ENCODE measurements at regions not wholly inside any gene's neighbourhood (a gene's known extent, or its start where the extent isn't known, plus 50 kb on each side); places are given as distances from the start of the nearest gene placed in this dataset.
"Not testable (repeated sequence)": the region's sequence is repeated elsewhere in the genome, so short reads cannot be mapped to it uniquely, and the experiment has no call there.

DNA sequence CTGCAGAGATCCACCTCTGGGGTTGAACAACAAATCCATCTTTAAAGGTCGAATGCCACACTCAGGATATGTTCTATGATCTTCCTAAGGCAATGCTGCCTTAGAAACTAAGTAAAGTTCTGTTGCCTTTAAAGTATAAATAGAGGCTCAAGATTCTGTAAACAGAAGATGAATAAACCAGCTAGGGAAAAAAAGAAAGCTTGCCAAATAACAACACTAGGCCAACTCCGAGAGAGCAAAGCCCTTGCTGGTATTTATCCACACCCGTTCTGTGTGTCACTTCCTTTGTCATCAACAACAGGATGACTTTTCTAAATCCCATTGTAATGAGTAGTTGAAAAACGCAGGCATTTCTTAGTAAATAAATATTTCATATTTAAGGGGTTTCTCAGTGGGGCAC lies 330.0 kb upstream of the GLI3 start:
- no peak for DNase-seq (ENCODE audit: low read depth in 2 of 2)

DNA sequence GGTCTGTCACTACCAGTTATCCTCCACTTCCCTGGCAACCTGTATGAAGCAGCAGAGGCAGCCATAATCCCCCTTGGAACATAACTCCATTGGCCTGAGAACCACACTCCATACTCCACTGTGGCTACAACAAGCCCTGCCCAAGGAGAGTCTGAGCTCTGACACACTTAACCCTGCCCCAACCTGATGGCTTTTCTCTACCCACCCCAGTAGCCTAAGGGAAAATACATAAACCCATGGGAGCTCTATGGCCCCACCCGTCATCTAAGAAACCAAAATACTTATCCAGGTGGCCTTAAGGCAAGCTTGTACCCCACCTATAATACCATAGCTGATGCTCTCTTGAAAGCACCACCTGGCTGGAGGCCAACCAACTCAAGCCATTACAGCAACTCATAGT lies 324.8 kb upstream of the GLI3 start:
- no peak for DNase-seq (ENCODE audit: low read depth in 2 of 2)

DNA sequence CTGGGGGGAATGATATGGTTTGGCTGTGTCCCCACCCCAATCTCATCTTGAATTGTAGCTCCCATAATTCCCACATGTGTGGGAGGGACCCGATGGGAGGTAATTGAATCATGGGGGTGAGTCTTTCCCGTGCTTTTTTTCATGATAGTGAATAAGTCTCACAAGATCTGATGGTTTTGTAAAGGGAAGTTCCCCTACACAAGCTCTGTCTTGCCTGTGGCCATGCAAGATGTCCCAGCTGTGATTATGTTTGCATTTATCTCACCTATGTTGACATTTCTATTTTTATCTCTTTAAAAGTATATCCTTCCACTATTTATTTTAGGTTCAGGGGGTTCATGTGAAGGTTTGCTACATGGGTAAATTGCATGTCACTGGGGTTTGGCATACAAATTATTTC lies 323.9 kb upstream of the GLI3 start:
- DNase-seq (ENCODE audit: low read depth in 2 of 2) = no peak

DNA sequence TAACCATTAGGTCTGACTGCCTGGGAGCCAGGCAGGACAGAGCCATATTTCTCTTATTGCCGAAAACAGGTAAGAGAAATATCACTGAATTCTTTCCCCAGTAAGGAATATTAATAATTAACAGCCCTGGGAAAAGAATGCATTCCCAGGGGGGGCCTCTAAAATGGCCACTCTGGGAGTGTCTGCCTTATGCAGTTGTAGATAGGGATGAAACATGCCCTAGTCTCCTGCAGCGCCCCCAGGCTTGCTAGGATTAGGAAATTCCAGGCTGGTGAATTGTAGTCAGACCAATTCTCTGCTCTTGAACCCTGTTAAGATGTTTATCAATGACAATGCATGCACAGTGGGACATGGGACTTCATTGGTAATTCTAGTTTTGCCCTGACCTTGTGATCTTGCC lies 317.9 kb upstream of the GLI3 start:
- not testable (repeated sequence) for DNase-seq (ENCODE audit: low read depth in 2 of 2)

DNA sequence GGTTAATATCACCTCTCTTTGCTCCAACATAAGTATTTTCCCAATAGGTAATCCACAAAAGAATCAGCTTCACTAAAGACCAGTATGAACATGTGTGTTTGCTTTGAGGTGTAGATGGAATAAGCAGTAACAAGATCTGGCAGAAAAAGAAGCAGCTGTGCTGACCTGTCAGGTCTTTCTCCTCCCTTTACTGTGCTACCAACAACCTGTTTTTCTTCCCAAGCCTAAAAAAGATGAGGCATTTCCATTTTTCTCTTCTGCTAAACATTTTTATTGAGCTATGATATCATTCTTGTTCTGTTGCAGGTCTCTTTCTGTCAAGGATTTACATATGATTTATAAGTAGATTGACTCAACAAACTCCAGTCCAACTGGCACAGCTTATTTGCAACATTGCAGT lies 315.2 kb upstream of the GLI3 start:
- DNase-seq (ENCODE audit: low read depth in 2 of 2) = no peak

DNA sequence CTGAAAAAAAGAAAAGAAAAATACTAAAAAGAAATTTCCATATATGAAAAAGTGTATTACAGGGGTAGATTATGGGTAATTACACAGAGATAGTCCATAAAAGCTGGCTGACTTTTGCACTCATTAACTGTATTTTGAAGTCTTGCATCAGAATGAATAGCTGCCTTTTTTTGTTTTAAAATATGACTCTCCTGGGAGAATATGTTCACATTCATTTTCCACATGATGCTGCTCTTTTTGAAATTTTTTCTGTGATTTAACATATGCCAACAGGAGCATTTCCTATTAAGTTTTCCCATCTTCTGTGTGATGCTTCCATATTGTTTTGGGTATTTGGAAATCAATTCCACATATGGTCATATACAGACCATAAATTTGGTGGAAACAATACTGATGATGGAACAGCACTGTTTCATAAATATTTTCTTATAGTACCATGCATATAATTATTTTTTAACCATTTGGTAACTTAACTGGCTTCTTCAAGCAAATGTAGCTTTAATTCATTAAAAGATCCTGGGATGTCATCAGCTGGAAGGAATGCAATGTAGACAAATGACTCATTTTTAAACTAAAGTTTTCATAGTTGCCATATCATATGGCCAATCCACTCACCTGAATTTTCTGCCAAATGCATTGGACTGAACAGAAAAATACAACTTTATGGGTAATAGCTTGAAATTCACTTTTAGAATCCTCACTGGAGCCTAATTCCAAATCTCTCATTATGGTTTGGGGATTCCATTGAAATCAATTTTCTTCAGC lies 313.9 kb upstream of the GLI3 start:
- no peak for DNase-seq (ENCODE audit: low read depth in 2 of 2)

DNA sequence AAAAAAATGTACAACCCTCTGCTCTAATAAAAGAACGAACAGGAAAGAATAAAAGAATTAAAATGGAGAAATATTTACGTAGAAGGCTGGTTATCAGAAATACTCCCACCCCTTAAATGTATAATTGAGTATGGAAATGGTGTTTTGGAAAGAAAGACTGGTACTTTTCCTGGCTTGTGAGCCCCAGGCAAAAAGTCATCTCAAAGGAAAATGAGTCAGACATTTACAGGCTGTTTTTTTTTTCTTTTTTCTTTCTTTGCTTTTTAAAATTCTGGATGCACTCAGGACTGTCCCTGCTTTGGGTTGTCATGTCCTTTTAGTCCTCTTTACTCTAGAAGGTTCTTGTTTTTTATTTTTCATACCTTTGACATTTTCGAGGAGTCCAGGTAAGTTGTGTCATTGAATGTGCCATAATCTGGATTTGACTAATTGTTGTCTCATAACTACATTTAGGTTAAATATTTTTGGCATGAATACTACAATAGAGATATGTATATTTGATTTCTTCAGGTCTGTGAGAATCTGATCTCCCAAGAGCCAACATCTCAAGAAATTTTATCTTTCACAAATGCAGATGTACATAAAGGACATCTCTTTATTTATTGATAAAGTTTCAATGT lies 313.0 kb upstream of the GLI3 start:
- DNase-seq (ENCODE audit: low read depth in 2 of 2) = no peak

DNA sequence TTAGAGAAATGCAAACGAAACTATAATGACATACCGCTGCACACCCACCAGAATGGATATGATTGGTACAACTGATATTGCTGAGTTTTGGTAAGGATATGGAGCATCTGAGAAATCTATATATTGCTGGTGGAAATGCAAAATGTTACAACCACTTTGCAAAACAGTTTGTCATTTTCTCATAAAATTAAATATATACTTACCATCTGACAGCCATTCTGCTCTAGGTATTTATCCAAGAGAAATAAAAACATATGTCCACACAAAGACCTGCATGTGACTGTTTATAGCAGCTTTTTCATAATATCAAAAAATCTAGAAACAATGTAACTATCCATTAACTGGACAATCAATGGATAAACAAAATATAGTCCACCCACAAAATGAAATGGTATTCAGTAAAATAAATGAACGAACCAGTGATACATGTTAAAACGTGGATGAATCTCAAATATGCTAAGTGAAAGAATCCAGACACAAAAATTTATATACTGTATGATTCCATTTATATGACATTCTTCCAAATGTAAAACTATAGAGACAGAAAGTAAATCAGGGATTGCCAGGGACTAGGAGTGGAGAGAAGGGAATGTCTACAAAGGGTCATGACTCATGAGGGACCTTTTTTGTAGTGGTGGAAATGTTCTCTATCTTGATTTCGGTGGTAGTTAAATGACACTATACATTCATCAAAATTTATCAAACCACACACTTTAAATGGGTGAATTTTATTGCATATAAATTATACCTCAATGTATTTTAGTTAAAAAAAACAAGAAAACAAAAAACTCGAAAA lies 312.0 kb upstream of the GLI3 start:
- DNase-seq (ENCODE audit: low read depth in 2 of 2) = no peak

DNA sequence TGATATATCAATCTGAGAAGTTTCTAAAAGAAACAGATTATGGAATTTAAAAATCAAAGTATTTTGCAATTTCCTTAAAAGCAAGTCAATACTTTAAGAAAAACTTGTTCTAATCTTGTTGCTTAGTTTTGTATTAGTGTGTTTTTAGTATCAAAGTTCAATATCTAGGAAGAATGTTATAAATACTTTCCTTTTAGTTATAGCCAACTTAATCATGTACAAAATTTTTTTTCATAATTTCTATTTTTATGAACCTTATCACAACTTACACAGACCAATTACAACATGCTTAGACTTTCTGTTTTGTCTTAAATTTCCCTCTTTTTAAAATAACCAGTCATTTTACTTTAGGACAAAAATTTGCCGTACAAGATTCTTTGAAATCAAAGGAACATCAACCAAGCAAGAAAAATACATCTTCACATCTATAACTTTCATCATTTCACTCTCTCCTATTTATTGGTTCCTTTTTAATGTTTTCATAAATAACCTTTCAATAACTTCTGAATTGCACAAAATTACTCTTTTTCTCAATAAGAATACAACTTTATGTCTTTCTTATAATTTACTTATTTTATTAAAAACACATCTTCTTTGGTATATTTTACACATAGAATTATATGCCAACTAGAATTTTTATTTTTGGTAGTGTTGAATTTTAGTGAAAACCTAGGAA lies 308.2 kb upstream of the GLI3 start:
- no peak for DNase-seq (ENCODE audit: low read depth in 2 of 2)

DNA sequence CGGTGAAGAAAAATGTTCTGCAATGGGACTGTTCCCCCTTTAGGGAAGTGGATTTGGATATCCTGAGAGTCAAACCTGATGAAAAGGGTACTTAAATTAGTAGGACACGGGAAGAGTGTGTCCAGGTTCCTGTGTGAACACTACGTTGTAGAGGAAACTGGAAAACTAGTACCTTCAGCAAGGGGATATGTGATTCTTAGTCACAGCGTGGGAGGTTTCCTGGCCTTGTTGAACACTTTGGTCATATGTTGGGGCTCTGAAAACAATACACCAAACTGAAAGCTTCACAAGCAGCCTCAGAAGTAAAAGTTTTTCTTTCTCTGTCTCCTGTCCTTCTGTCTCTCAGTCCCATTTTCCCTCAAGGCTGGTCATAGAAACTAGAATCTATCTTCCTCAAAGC lies 306.9 kb upstream of the GLI3 start:
- DNase-seq (ENCODE audit: low read depth in 2 of 2) = no peak

DNA sequence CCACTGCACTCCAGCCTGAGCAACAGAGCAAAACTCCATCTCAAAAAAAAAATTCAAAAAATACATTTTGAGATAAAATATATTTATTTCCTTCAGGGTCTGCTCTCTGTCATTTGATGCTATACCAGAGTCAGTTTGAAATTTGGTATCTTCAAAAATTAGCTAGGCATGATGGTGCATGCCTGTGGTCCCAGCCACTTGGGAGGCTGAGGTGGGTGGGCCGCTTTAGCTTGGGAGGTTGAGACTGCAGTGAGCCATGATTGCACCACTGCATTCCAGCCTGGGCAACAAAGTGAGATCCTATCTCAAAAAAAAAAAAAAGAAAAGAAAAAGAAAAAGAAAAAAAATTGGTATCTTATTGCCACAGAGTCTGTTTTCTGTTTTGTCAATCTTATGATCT lies 305.4 kb upstream of the GLI3 start:
- DNase-seq (ENCODE audit: low read depth in 2 of 2) = not testable (repeated sequence)

DNA sequence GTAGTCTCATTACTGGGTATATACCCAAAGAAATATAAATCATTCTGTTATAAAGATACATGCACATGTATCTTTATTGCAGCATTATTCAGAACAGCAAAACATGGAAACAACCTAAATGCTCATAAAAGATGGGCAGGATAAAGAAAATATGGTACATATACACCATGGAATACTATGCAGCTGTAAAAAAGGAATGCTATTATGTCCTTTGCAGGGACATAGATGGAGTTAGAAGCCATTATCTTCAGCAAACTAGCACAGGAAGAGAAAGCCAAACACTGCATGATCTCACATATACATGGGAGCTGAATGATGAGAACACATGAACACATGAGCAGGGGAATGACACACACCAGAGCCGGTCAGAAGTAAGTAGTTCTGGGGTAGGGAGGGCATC lies 297.4 kb upstream of the GLI3 start:
- no peak for DNase-seq (ENCODE audit: low read depth in 2 of 2)

DNA sequence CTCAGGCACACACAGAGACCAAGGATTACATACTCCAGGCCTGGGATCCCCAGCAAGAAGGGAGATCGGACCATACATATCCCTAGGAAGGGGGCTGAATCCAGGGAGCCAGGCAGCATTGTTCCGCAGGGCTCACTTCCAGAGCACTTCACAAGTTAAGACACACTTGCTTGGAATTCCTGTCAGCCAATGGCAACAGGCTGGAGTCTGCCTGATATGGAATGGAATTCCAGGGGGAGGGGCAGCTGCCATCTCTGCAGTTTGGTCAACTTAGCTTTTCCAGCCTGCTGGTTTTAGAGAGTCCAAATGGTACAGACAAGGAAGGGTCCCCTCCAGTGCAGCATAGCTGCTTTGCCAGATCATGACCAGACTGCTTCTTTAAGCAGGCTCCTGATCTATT lies 290.0 kb upstream of the GLI3 start:
- DNase-seq (ENCODE audit: low read depth in 2 of 2) = no peak

DNA sequence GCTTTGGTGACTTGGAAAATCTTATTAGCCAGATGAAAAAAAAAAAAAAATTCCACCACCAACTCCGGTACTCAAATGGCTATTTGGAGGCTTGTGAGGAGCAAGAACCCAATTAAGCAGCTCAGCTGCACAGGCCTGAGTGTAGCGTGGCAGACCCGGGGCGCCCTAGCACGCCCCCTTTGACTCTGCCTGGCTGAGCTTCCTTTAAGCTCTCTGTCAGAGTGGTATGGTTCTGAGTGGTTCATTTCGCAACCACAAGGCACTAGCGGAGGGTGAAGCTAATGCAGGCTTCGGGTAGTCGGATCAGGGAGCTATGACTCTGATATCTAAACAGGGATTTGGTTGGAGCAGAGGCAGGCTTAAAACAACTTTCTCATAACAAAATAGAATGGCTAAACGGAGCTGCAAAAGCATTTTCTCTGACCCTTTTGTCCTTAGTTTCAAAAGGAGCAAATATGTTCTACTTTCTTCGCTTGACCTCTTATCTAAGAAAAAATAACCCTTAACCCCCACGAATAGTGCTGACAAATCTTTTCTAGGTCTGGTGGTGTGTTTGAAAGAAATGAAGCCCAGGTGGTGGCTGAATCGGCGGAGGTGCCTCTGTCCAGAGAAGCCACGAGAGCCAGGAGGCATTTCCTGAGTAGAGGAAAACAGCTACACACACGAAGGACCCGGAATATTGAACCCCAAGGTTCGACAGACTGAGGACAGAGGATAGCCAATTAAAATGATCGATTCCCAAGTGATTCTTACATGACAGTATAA lies 285.4 kb upstream of the GLI3 start:
- no peak for DNase-seq (ENCODE audit: low read depth in 2 of 2)

DNA sequence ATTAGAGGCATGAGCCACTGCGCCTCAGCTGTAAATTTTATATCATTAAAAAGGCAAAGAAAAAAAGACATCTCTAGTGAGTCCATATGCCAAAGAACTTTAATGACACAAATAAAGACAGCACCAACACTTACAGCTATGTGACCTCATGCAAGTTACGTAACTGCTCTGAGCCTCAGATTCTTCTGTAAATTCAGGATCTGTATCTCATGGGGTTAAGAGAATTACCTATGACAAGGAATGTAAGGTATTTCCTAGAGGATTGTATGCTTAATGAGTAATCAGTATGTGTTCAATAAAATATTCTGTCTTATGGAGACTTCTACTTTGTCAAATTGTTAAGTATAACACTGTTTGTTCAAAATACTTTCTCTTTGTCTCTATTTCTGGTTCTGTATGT lies 274.0 kb upstream of the GLI3 start:
- DNase-seq (ENCODE audit: low read depth in 2 of 2) = no peak

DNA sequence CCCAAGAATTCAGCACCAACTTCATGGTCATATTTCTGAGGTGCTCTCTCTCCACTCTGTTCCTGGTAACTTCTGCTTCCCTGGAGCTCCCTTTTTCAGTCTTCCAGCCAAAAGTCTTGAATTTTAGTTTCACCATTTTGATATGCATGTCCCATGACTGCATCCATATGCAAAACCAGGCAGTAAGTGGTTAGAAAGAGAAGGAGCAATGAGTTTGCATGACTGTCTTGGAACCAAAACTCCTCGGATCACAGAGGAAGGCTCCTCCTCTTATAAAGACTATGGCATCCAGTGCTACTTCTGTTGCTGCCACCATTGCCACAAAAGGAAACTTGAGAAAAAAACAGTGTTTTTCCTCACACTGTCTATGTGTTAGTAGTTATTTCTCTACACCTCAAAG lies 269.1 kb upstream of the GLI3 start:
- DNase-seq (ENCODE audit: low read depth in 2 of 2) = no peak

DNA sequence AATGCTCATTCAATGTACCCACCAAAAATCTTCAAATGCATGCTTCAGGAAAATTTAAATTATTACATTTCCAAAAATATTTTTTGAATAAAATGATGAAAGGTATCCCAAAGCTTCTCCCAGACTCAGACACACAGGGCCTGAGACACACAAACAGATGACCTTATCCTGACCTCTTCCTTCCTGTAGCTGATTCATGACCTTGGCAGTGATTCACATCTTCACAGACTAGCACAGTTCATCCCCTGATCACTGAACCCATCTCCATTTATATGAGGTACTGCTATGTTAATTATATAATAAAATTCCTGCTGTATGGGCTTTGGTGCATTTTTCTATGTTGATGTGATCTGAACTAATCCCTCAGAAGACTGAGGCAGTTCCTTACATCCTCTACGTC lies 265.0 kb upstream of the GLI3 start:
- DNase-seq (ENCODE audit: low read depth in 2 of 2) = no peak

DNA sequence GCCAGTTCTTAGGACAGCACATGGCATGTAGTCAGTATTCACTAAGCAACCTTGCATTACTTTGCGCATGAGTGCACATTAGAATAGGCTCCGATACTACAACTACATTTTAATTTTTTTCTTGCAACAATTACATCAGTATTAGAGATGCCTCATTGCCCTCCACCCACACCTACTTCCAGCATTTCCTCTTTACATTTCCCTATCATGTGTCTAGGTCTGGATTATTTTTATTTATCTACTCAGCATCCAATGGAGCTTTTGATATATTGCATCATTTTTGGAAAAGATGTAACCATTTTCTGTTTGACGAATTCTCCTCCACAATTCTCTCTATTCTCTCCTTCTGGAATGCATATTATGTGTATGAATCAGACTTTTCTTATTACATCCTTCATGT lies 258.2 kb upstream of the GLI3 start:
- no peak for DNase-seq (ENCODE audit: low read depth in 2 of 2)

DNA sequence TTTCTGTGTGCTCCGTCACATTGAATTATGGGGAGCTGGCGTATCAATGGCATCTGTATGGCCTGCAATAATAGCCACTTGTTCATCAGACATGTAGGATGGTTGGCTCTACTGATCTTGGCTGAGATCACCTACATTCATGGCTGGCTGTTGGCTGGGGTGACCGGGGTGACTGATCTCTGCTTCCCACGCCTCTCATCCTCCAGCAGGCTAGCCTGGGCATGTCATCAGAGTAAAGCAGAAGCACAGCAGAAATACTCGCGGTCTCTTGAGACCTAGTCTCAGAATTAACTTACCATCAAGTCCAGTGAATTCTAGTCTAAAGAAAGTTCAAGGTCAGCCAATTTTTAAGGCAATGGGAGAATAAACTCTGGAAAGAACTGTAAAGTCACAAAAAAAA lies 257.7 kb upstream of the GLI3 start:
- DNase-seq (ENCODE audit: low read depth in 2 of 2) = no peak

DNA sequence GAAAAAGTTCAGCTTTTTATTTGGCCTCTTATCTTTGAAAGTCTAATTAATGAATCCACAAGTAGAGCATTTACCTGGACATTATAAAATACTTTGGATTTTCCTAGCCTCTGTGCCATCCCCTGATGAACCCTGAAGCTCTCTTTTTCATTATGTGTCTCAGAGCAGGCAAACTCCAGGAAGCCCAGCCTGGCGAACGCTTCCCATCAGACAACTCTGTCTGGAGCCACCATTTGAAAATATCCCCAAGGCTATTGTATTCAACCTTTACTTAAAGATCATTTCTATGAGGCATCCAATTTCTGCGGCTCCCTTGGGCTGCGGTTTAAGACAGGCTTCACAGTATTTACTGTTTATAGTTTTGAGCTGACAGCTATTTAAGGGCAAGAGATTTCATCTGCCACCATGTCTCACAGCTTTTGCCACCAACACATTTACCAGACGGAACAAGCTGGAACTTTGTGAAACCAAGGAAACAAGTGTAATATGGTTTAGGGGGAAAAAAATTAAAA lies 257.2 kb upstream of the GLI3 start:
- no peak for DNase-seq (ENCODE audit: low read depth in 2 of 2)

DNA sequence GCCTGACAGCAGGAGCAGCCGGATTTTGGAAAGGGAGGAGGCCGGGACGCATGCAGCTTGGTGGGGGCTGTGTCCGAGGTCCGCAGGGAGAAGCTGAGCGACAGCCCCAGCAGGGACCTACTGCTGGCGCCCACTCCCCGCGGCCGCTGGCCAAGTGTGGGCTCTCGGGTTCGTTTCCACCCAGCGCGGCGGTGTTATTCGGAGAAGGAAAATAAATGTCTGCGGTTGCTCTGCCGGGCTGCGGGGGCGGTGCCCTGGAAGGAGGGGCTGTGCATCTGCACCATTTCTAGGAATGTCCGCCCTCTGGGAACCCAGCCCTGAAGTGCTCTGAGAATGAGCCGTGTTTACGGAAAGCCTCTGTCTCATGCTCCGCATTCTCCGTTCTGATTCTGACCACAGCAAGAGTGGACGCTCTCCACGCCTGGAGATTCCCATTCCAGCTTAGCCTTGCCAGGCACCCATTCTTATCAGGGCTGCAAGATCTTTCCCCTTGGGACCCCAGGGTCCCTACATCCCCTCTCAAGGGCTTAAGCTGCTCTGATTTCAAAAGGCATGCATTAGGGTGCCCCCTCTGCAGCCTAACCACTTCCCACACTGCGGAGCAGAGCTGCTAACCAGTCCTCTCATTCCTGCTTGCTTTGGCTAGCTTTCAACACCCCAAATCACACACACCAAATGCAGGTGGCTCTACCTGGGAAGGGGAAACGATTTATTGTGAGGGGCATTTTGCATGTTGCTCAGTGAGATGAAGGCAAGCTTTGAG lies 256.6 kb upstream of the GLI3 start:
- DNase-seq (ENCODE audit: low read depth in 2 of 2) = no peak
